HG03432 (cell line): ENCODE measurements at regions not wholly inside any gene's neighbourhood (a gene's known extent, or its start where the extent isn't known, plus 50 kb on each side); places are given as distances from the start of the nearest gene placed in this dataset.
A peak's percentile ranks its signal among the peaks of the same experiment; 100 is the strongest.
"Not testable (repeated sequence)": the region's sequence is repeated elsewhere in the genome, so short reads cannot be mapped to it uniquely, and the experiment has no call there.

Source experiments
- ATAC-seq: cut with Tn5 transposase; IDR thresholded peaks from one replicate; pipeline ENCODE4 v1.9.1; 2021; ENCODE audit warnings: mild to moderate bottlenecking, moderate library complexity; ENCODE audit not compliant: unreplicated experiment

- no peak for ATAC-seq
Observed at GRCh38 chr12:69028941-69029729, 96.2 kb upstream of the CPM start.

GRCh38 chr12:69030321-69030720 lies 97.3 kb upstream of the CPM start:
- no peak for ATAC-seq

- no peak for ATAC-seq
Observed at GRCh38 chr12:69036533-69036932, 103.6 kb upstream of the CPM start.

GRCh38 chr12:69036999-69037398 lies 104.0 kb upstream of the CPM start:
- no peak for ATAC-seq

GRCh38 chr12:69039911-69040310 lies 106.9 kb upstream of the CPM start:
- ATAC-seq: no peak

GRCh38 chr12:69042557-69042956 lies 109.6 kb upstream of the CPM start:
- no peak for ATAC-seq

- no peak for ATAC-seq
Observed at GRCh38 chr12:69042970-69043369, 110.0 kb upstream of the CPM start.

- no peak for ATAC-seq
Observed at GRCh38 chr12:69044887-69045286, 111.9 kb upstream of the CPM start.

- no peak for ATAC-seq
Observed at GRCh38 chr12:69045430-69045829, 112.5 kb upstream of the CPM start.

GRCh38 chr12:69046363-69046762 lies 113.4 kb upstream of the CPM start:
- no peak for ATAC-seq

- no peak for ATAC-seq
Observed at GRCh38 chr12:69046920-69047319, 113.9 kb upstream of the CPM start.

GRCh38 chr12:69047990-69048389 lies 115.0 kb upstream of the CPM start:
- ATAC-seq: no peak

- not testable (repeated sequence) for ATAC-seq
Observed at GRCh38 chr12:69049855-69050254, 116.9 kb upstream of the CPM start.

- ATAC-seq: peak; percentile 82
Observed at GRCh38 chr12:69052613-69053408, 119.8 kb upstream of the CPM start.

GRCh38 chr12:69054343-69055056 lies 121.5 kb upstream of the CPM start:
- ATAC-seq: no peak

GRCh38 chr12:69055280-69055679 lies 122.3 kb upstream of the CPM start:
- ATAC-seq: no peak

GRCh38 chr12:69055706-69056105 lies 122.7 kb upstream of the CPM start:
- ATAC-seq: no peak

- no peak for ATAC-seq
Observed at GRCh38 chr12:69056743-69057515, 124.0 kb upstream of the CPM start.

GRCh38 chr12:69057742-69058141 lies 124.8 kb upstream of the CPM start:
- no peak for ATAC-seq

GRCh38 chr12:69059465-69060457 lies 126.8 kb upstream of the CPM start:
- ATAC-seq: no peak
